ENCODE measurements at regions not wholly inside any gene's neighbourhood (a gene's known extent, or its start where the extent isn't known, plus 50 kb on each side); places are given as distances from the start of the nearest gene placed in this dataset.

DNA sequence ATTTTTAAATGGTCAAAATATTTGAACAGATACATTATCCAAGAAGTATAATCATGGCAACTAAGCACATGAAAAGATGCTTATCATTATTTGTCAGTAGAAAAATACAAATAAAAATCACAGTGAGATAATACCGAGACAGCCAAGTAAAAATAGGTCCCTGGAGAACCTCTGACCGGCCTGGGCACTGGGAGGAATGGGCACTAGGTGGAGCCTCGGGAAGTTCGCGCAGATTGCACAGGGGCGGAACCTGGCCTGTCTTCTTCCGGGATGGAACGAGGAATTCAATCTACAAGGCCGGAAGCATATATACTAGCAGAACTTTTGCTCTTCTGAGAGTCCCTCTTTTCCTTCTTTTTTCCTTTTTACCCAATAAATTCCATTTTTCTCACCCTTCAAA, 148.5 kb upstream of the CHRM3 start:
- ATAC-seq (peak; percentile 96), DNase-seq (ENCODE audit: low spot score) (peak; percentile 55)
- no peaks in the 10 kb centered on the region for H3K36me3 Mint-ChIP-seq
- no peak overlapping the region for H3K4me3 Mint-ChIP-seq
- POLR2A ChIA-PET, result no interaction called here
- TF ChIP-seq, protein P1, sequence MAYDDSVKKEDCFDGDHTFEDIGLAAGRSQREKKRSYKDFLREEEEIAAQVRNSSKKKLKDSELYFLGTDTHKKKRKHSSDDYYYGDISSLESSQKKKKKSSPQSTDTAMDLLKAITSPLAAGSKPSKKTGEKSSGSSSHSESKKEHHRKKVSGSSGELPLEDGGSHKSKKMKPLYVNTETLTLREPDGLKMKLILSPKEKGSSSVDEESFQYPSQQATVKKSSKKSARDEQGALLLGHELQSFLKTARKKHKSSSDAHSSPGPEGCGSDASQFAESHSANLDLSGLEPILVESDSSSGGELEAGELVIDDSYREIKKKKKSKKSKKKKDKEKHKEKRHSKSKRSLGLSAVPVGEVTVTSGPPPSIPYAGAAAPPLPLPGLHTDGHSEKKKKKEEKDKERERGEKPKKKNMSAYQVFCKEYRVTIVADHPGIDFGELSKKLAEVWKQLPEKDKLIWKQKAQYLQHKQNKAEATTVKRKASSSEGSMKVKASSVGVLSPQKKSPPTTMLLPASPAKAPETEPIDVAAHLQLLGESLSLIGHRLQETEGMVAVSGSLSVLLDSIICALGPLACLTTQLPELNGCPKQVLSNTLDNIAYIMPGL (CRISPR knock-in tag; IDR thresholded peaks at IDR 0.05), result no peak
- TF ChIP-seq, protein P2, sequence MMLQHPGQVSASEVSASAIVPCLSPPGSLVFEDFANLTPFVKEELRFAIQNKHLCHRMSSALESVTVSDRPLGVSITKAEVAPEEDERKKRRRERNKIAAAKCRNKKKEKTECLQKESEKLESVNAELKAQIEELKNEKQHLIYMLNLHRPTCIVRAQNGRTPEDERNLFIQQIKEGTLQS (CRISPR knock-in tag; conservative IDR thresholded peaks at IDR 0.05), result no peak
- no peak for TF ChIP-seq OVOL2 (CRISPR knock-in tag; IDR thresholded peaks at IDR 0.05; ENCODE audit: borderline replicate concordance)
- no peak for TF ChIP-seq JAZF1 (CRISPR knock-in tag; IDR thresholded peaks at IDR 0.05)
- TF ChIP-seq ZBTB21 (CRISPR knock-in tag; IDR thresholded peaks at IDR 0.05; ENCODE audit: borderline replicate concordance), result no peak
- TF ChIP-seq, protein P3, sequence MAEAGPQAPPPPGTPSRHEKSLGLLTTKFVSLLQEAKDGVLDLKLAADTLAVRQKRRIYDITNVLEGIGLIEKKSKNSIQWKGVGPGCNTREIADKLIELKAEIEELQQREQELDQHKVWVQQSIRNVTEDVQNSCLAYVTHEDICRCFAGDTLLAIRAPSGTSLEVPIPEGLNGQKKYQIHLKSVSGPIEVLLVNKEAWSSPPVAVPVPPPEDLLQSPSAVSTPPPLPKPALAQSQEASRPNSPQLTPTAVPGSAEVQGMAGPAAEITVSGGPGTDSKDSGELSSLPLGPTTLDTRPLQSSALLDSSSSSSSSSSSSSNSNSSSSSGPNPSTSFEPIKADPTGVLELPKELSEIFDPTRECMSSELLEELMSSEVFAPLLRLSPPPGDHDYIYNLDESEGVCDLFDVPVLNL (CRISPR knock-in tag; IDR thresholded peaks at IDR 0.05; ENCODE audit: borderline replicate concordance, low read depth), result no peak
- TF ChIP-seq ZNF317 (CRISPR knock-in tag; IDR thresholded peaks at IDR 0.05; ENCODE audit: borderline replicate concordance, low read depth), result no peak
- TF ChIP-seq TP53 (CRISPR knock-in tag; IDR thresholded peaks at IDR 0.05), result no peak
- TF ChIP-seq, protein P4, sequence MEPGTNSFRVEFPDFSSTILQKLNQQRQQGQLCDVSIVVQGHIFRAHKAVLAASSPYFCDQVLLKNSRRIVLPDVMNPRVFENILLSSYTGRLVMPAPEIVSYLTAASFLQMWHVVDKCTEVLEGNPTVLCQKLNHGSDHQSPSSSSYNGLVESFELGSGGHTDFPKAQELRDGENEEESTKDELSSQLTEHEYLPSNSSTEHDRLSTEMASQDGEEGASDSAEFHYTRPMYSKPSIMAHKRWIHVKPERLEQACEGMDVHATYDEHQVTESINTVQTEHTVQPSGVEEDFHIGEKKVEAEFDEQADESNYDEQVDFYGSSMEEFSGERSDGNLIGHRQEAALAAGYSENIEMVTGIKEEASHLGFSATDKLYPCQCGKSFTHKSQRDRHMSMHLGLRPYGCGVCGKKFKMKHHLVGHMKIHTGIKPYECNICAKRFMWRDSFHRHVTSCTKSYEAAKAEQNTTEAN (CRISPR knock-in tag; IDR thresholded peaks at IDR 0.05), result no peak
- no peak for TF ChIP-seq E2F5 (CRISPR knock-in tag; IDR thresholded peaks at IDR 0.05)
- no peak for TF ChIP-seq CBFB (CRISPR knock-in tag; IDR thresholded peaks at IDR 0.05; ENCODE audit: low read depth)
- no peak for TF ChIP-seq TCF7 (CRISPR knock-in tag; IDR thresholded peaks at IDR 0.05; ENCODE audit: low read depth)
- TF ChIP-seq TEAD4 (CRISPR knock-in tag; IDR thresholded peaks at IDR 0.05), result no peak
- no peaks in the 10 kb centered on the region for H3K27me3 Mint-ChIP-seq (ENCODE audit: low read depth)
- H3K9me3 Mint-ChIP-seq, result no peaks in the 10 kb centered on the region
- CTCF ChIA-PET, result interaction anchor here (0.6 kb wide), 1 partner anchor 1430 kb away, joined by 3 read pairs; no protein-coding TSS in a partner anchor
- H3K4me1 Mint-ChIP-seq, result peaks cover 38% of the 10 kb centered on the region
- H3K27ac Mint-ChIP-seq, result no peak overlapping the region

DNA sequence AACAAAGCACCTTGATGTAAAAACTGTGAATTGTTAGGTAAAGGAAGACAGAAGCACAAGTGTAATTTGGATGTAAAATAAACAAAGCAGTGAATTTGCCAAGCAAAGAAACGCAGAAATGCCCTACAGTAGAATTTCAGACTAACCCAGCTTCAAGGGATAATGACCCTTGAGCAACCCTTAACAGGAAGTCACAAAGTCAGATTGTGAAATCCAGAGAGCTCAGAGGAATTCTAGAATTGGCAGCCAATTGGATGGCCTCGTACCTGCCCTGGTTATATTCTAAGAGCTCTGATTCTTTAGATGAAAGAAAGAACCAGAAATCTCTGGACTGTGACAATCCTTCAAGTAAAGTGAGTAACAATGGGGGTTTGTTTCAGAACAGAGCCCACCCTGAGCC, 152.7 kb upstream of the CHRM3 start:
- no peak; the same call in 1 of the 2 replicates for ATAC-seq
- CTCF ChIA-PET, result interaction anchor here (1.3 kb wide), 1 partner anchor 1383 kb away, joined by 3 read pairs; no protein-coding TSS in a partner anchor
- H3K4me1 Mint-ChIP-seq, result peaks cover 36% of the 10 kb centered on the region

More for the DNA sequence above, 152.7 kb upstream of the CHRM3 start:
- Mint-ChIP-seq H3K4me3 (no peak overlapping the region), H3K36me3 (no peaks in the 10 kb centered on the region), H3K27me3 (ENCODE audit: low read depth) (no peaks in the 10 kb centered on the region), H3K9me3 (no peaks in the 10 kb centered on the region), H3K27ac (0 out of 2 replicates have a peak overlapping the region, but pooled peaks have one; percentile 19)
- DNase-seq (ENCODE audit: low spot score), result no peak
- POLR2A ChIA-PET, result no interaction called here
- TF ChIP-seq GABPB1 (CRISPR knock-in tag; IDR thresholded peaks at IDR 0.05) (no peak), SMAD3 (CRISPR knock-in tag; IDR thresholded peaks at IDR 0.05; ENCODE audit: borderline replicate concordance) (no peak), CDX4 (CRISPR knock-in tag; IDR thresholded peaks at IDR 0.05; ENCODE audit: borderline replicate concordance) (no peak), ZNF425 (CRISPR knock-in tag; conservative IDR thresholded peaks at IDR 0.05) (no peak), ZNF121 (CRISPR knock-in tag; IDR thresholded peaks at IDR 0.05) (no peak), ELF4 (CRISPR knock-in tag; IDR thresholded peaks at IDR 0.05; ENCODE audit: low read depth) (no peak)
- TF ChIP-seq, protein P5, sequence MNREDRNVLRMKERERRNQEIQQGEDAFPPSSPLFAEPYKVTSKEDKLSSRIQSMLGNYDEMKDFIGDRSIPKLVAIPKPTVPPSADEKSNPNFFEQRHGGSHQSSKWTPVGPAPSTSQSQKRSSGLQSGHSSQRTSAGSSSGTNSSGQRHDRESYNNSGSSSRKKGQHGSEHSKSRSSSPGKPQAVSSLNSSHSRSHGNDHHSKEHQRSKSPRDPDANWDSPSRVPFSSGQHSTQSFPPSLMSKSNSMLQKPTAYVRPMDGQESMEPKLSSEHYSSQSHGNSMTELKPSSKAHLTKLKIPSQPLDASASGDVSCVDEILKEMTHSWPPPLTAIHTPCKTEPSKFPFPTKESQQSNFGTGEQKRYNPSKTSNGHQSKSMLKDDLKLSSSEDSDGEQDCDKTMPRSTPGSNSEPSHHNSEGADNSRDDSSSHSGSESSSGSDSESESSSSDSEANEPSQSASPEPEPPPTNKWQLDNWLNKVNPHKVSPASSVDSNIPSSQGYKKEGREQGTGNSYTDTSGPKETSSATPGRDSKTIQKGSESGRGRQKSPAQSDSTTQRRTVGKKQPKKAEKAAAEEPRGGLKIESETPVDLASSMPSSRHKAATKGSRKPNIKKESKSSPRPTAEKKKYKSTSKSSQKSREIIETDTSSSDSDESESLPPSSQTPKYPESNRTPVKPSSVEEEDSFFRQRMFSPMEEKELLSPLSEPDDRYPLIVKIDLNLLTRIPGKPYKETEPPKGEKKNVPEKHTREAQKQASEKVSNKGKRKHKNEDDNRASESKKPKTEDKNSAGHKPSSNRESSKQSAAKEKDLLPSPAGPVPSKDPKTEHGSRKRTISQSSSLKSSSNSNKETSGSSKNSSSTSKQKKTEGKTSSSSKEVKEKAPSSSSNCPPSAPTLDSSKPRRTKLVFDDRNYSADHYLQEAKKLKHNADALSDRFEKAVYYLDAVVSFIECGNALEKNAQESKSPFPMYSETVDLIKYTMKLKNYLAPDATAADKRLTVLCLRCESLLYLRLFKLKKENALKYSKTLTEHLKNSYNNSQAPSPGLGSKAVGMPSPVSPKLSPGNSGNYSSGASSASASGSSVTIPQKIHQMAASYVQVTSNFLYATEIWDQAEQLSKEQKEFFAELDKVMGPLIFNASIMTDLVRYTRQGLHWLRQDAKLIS (CRISPR knock-in tag; IDR thresholded peaks at IDR 0.05; ENCODE audit: borderline replicate concordance), result no peak
